GM13977 (cell line): ENCODE measurements at regions not wholly inside any gene's neighbourhood (a gene's known extent, or its start where the extent isn't known, plus 50 kb on each side); places are given as distances from the start of the nearest gene placed in this dataset.
"Not testable (repeated sequence)": the region's sequence is repeated elsewhere in the genome, so short reads cannot be mapped to it uniquely, and the experiment has no call there.

Experiments used
- DNase-seq: peaks from one replicate; pipeline ENCODE4 v3.0.0; 2012; ENCODE audit warnings: low spot score
- CTCF ChIP-seq: IDR thresholded peaks from 2 replicates; pipeline ENCODE4 v1.5.1; 2012; ENCODE audit warnings: mild to moderate bottlenecking, control low read depth; ENCODE audit not compliant: insufficient read depth; ENCODE audit errors: extremely low read depth, missing control alignments
- in situ Hi-C: fragments of 300-500 bp; cut with MboI; formaldehyde crosslinking; loops from one replicate; pipeline ENCODE4 v1.12.0; 2022; ENCODE audit warnings: low sequenced_read_pairs, low pct_unique_long_range_greater_than_20kb, mixed read lengths, inconsistent platforms; ENCODE audit not compliant: unreplicated experiment

- TF ChIP-seq CTCF: no peak
- in situ Hi-C loops: no loop called here
- DNase-seq: no peak
Measured at GRCh38 chr20:19047040-19047950, 165.1 kb upstream of the SLC24A3 start.

GRCh38 chr20:19047951-19048296 lies 164.5 kb upstream of the SLC24A3 start:
- in situ Hi-C loops: no loop called here

GRCh38 chr20:19048995-19049501 lies 163.4 kb upstream of the SLC24A3 start:
- DNase-seq: no peak
- in situ Hi-C loops: no loop called here
- no peak for TF ChIP-seq CTCF

More at GRCh38 chr20:19047951-19048296, 164.5 kb upstream of the SLC24A3 start:
- TF ChIP-seq CTCF: no peak
- DNase-seq: no peak

GRCh38 chr20:19049514-19049913 lies 162.9 kb upstream of the SLC24A3 start:
- in situ Hi-C loops: no loop called here
- DNase-seq: no peak
- no peak for TF ChIP-seq CTCF

GRCh38 chr20:19056909-19057308 lies 155.5 kb upstream of the SLC24A3 start:
- TF ChIP-seq CTCF: peak; percentile 32
- in situ Hi-C loops: loop anchor here (25.0 kb wide), 1 partner anchor 420 kb away; no protein-coding TSS in a partner anchor
- DNase-seq: no peak

- DNase-seq: not testable (repeated sequence)
- in situ Hi-C loops: loop anchor here (25.0 kb wide), 1 partner anchor 427 kb away; no protein-coding TSS in a partner anchor
Measured at GRCh38 chr20:19064788-19065187, 147.7 kb upstream of the SLC24A3 start.

GRCh38 chr20:19067986-19068385 lies 144.5 kb upstream of the SLC24A3 start:
- no peak for TF ChIP-seq CTCF
- no peak for DNase-seq
- in situ Hi-C loops: loop anchor here (25.0 kb wide), 1 partner anchor 431 kb away; no protein-coding TSS in a partner anchor
